Umbilical cord (tissue), 1 donor: ENCODE measurements at regions not wholly inside any gene's neighbourhood (a gene's known extent, or its start where the extent isn't known, plus 50 kb on each side); places are given as distances from the start of the nearest gene placed in this dataset.
"Not testable (repeated sequence)": the region's sequence is repeated elsewhere in the genome, so short reads cannot be mapped to it uniquely, and the experiment has no call there.

Experiments
- DNase-seq: peaks from one replicate; pipeline ENCODE4 v3.0.0-alpha.2; 2015; ENCODE audit warnings: low spot score

- no peak for DNase-seq
Measured at GRCh38 chr2:239833269-239834109, 191.7 kb downstream of the NDUFA10 start.

DNA sequence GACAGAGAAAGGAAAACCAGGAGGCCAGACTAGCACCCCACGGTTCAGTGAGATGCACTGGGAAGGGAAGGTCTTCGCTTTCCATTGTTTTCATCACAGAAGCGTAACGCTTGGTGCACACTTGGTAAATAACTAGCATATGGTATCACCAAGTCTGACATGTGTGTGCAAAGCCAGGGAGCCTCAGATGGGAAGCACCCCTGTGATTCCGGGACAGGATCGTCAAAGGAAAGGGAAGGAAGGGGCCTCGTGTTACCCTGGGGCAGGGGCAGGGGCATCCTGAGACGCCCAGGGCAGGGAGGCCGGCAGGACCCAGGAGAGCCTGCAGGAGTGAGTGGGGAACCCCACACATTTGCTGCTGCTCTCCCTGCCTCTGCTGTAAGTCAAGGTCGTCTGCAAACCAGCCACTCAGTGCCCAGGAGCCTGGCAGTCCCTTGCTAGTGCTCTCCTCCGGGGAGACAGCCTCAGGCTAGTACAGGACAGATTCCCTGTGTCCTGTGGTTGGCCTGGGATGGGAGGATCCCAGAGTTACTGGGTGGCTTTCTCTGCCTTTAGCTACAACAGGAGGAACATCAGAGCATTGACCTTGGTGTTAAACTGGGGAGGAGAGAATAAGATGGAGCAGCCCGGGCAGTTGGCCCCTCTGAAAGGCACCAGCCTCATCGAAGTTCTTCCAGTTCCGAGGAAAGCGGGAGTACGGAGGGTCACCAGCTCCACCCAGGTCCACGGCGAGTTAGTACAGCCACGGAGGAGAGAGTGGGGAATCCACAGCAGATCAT lies 192.5 kb downstream of the NDUFA10 start:
- no peak for DNase-seq

- no peak for DNase-seq
Measured at GRCh38 chr2:239831861-239832489, 193.2 kb downstream of the NDUFA10 start.

DNA sequence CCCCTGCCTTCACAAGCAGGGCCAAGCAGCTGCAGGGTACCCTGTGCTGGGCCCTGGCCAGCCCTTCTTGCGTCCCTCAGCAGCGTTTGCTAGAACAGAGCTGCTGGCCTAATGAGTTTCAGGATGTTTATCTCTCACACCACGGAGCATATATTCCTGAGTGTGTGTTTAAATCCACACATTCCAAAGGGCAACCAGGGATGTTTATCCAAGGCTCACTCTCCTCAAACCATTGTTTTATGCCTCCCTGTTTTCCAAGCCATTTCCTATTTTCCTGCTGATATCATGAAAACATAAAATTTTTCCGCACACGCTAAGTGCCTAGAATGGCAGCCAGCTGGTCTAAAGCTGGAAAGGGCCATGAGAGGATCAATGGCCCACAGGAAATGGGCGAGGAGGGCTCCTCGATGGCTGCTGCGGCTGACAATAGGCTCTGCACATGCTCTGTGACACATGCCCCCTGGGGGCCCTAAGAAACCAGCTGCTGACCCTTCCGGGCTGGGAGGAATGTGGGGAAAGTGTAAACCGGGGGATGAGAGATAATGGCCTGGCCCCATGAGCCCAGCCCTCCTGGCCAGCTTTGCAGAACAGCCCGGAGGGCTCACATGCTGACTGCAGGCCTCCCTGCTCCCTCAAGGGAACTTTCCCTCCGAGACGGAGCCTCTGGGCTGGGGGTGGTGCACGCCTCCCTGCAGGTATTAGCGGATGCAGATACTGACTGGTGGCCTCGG lies 194.0 kb downstream of the NDUFA10 start:
- peak; percentile 37 for DNase-seq

- no peak for DNase-seq
Measured at GRCh38 chr2:239830121-239831000, 194.8 kb downstream of the NDUFA10 start.

GRCh38 chr2:239829326-239829725 lies 195.8 kb downstream of the NDUFA10 start:
- DNase-seq, result no peak

GRCh38 chr2:239828973-239829275 lies 196.2 kb downstream of the NDUFA10 start:
- DNase-seq, result not testable (repeated sequence)

DNA sequence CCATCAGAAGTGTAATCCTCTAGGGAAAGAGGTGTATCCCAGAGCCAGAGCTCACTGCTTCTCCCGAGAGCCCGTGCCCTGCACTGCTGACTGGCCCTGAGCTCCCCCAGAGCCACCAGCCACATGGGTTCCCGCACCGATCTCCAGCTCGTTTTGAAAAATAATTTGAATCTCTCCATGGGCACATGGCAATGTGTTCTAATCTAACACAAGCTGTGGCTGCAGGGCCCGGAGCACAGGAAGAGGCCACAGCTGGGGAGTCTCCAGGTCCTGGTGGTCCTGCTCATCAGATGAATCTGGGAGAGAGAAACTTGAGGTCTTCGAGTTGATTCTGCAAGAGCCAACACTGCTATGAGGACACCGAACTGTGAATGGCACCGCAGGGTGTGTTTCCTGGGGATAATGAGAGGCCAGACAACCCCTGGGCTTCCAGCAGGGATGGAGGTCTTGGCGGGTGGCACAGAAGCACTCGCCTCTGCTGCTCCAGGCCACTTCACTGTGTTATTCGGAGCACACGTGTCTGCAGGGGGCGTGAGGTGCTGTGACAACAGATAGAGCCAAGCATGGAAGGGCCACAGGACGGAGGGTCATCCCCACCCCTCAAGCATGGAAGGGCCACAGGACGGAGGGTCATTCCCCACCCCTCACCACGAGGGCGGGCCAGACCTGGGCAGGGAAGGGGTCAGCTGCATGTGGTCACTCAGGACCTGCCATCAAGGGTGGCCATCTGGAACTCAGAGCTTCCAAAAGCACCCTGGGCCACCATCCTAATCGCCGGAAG lies 196.8 kb downstream of the NDUFA10 start:
- no peak for DNase-seq

DNA sequence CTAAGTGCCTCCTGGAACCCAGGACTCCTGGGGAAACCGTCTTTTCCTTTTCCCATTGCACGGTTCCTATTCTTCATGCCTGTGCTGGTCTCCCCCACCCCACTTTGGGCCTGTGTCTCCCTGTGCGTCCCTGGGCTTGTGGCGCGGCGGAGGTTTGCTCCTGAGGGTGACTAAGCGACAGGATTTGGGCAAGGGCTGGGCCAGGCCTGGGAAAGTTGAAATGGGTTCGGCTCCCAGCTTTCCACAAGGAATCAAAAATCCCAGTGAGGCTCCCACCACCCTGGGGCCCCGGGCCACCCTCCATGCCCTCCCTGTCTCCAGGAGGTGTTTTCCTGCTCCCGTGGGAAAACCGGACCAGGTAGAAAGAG lies 197.6 kb downstream of the NDUFA10 start:
- DNase-seq, result no peak

DNA sequence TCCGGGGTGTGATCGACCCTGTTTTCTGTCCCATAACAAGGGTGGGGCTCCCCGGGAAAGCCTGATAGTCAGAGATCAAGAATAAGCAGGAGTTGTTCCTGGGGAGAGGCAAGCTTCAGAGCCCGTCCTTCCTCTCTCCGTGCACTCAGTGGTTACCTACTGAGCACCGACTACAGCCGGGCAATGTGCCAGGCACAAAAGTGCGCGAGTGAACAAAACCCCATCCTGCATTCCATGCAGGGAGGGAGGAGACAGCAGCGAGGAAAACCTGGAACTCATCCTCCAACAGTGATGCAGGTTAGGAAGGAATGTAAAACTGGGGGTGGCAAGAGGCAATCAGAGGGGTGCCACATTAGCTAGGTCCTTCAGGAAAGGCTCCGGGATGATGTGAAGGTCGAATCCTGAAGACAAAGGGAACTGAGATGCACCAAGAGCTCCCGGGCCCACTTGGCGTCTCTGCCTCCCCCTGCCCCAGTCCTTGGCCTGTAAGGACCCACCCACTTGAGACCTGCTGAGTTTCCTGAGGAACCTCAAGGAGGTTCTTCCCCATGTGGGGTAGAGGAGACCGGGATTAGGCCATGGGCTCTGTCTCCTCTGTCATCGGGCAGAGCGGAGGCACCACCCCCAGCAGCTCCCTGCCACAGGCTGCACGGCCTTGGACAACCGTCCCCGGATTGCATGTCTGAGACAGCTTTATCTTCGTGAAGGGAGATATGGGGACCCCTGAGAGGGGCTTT lies 198.2 kb downstream of the NDUFA10 start:
- DNase-seq, result no peak

DNA sequence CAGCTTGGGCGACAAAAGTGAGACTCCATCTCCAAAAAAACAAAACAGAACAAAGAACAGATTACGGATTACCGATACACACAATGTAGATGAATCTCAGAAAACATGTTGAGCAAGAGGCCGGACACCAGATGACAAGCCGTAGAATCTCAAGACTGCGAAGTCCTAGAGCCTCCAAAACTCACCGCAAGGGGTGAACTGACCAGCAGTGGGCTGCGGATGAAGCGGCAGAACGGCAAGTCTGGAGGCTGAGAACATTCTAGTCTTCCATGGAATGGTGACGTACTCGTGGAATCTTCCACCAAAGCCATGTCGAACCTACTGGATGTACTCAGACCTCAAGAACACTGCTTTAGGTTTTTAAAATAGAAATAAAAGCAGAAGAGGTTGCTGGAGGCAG lies 198.8 kb downstream of the NDUFA10 start:
- DNase-seq, result no peak

GRCh38 chr2:239825705-239825979 lies 199.5 kb downstream of the NDUFA10 start:
- no peak for DNase-seq

GRCh38 chr2:239824866-239825704 lies 200.1 kb downstream of the NDUFA10 start:
- DNase-seq, result no peak

GRCh38 chr2:239824046-239824694 lies 201.0 kb downstream of the NDUFA10 start:
- DNase-seq, result peak; percentile 20

GRCh38 chr2:239822146-239822831 lies 202.9 kb downstream of the NDUFA10 start:
- DNase-seq, result no peak

DNA sequence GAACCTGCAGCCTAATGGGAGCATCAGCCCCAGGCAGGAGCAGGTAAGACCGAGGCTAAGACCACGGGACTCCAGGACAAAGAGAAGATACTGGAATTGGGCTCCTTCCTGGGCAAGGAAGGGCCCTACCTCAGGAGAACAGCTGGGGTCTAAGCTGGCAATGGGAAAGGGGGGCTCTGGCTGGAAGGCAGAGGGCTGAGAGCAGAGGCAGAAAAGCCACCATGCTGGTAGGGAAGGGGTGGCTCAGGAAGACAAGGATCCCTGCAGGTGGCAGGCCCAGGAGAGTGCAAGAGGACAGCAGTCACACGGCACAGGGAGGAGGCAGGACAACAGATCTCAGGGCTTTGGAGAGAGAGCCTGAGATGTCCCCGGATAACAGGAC lies 203.5 kb downstream of the NDUFA10 start:
- DNase-seq, result no peak

GRCh38 chr2:239820836-239821693 lies 204.1 kb downstream of the NDUFA10 start:
- no peak for DNase-seq
